IMR-90 (cell line): ENCODE measurements at regions not wholly inside any gene's neighbourhood (a gene's known extent, or its start where the extent isn't known, plus 50 kb on each side); places are given as distances from the start of the nearest gene placed in this dataset.

ENCODE experiments used
- ATAC-seq: fragments of 200-7000 bp; cut with Tn5 transposase; 2 replicates; pipeline ENCODE4 v1.9.1; 2020; ENCODE audit warnings: low read depth, mild to moderate bottlenecking, moderate library complexity
- BruUV-seq: library from RNA; stranded (reverse); fragments of 400-500 nt; replicated peaks from 2 replicates; lab custom pipeline; 2021; lab: Mats Ljungman, UMichigan
- CTCF ChIA-PET: fragments of 300-600 bp; formaldehyde crosslinking; extraction: SDS; loops from one replicate; lab custom pipeline; 2021; ENCODE audit warnings: antibody characterized with exemption; lab: Yijun Ruan, JAX
- POLR2A ChIA-PET: fragments of 300-600 bp; sonication (Branson Sonifier 250); formaldehyde crosslinking; loops from one replicate; lab custom pipeline; 2022; ENCODE audit warnings: antibody characterized with exemption; ENCODE audit not compliant: unreplicated experiment; lab: Charles Lee
- DNase-seq: peaks from one replicate; pipeline ENCODE4 v3.0.0; 2013
- H2AFZ ChIP-seq: replicated peaks from 2 replicates; pipeline ENCODE3; 2013; ENCODE audit warnings: low read length, mild to moderate bottlenecking; ENCODE audit not compliant: poor library complexity
- H2AK5ac ChIP-seq: 2 replicates; pipeline ENCODE4 v1.6.1; 2013; ENCODE audit warnings: low read depth, low read length, inconsistent platforms
- H2AK9ac ChIP-seq: replicated peaks from 2 replicates; pipeline ENCODE3; 2013; ENCODE audit warnings: mild to moderate bottlenecking, low read depth, low read length, moderate library complexity; ENCODE audit not compliant: poor library complexity
- H2BK120ac ChIP-seq: 2 replicates; pipeline ENCODE4 v1.6.1; 2013; ENCODE audit warnings: low read depth, low read length, inconsistent platforms
- H2BK15ac ChIP-seq: 3 replicates; pipeline ENCODE4 v1.6.1; 2013; ENCODE audit warnings: low read depth, low read length, inconsistent platforms
- H2BK20ac ChIP-seq: 2 replicates; pipeline ENCODE4 v1.6.1; 2013; ENCODE audit warnings: low read depth, mild to moderate bottlenecking, inconsistent platforms, low read length, moderate library complexity
- H2BK5ac ChIP-seq: 2 replicates; pipeline ENCODE4 v1.6.1; 2013; ENCODE audit warnings: mild to moderate bottlenecking, low read depth, low read length, inconsistent platforms; ENCODE audit not compliant: poor library complexity, severe bottlenecking
- H3K14ac ChIP-seq: replicated peaks from 2 replicates; pipeline ENCODE4 v1.6.1; 2013; ENCODE audit warnings: low read depth, low read length, inconsistent platforms
- H3K18ac ChIP-seq: 2 replicates; pipeline ENCODE4 v1.6.1; 2013; ENCODE audit warnings: low read depth, low read length, control low read depth
- H3K23ac ChIP-seq: 2 replicates; pipeline ENCODE4 v1.6.1; 2013; ENCODE audit warnings: low read depth, low read length, inconsistent platforms
- H3K27ac ChIP-seq: 2 replicates; pipeline ENCODE4 v1.5.1; 2013; ENCODE audit warnings: mild to moderate bottlenecking, control low read depth, low read length; ENCODE audit not compliant: insufficient read depth
- H3K27me3 ChIP-seq: 2 replicates; pipeline ENCODE4 v1.6.1; 2013; ENCODE audit warnings: low read length; ENCODE audit not compliant: control insufficient read depth, insufficient read depth
- H3K36me3 ChIP-seq: 2 replicates; pipeline ENCODE4 v1.6.1; 2013; ENCODE audit warnings: low read length, mixed read lengths; ENCODE audit not compliant: control insufficient read depth, insufficient read depth
- H3K4ac ChIP-seq: 2 replicates; pipeline ENCODE4 v1.6.1; 2013; ENCODE audit warnings: low read depth, low read length, inconsistent platforms
- H3K4me1 ChIP-seq: 2 replicates; pipeline ENCODE4 v1.6.1; 2013; ENCODE audit warnings: low read length, mixed read lengths; ENCODE audit not compliant: control insufficient read depth, insufficient read depth
- H3K4me2 ChIP-seq: 2 replicates; pipeline ENCODE4 v1.6.1; 2013; ENCODE audit warnings: low read depth, mild to moderate bottlenecking, control low read depth, low read length, moderate library complexity
- H3K4me3 ChIP-seq: 2 replicates; pipeline ENCODE4 v1.5.1; 2013; ENCODE audit warnings: low read depth, mild to moderate bottlenecking, control low read depth, low read length, moderate library complexity; ENCODE audit not compliant: insufficient read depth
- H3K56ac ChIP-seq: 2 replicates; pipeline ENCODE4 v1.6.1; 2013; ENCODE audit warnings: low read length, inconsistent platforms; ENCODE audit not compliant: insufficient read depth; ENCODE audit errors: extremely low read depth
- H3K79me1 ChIP-seq, 2 experiments: 2 replicates each; pipeline ENCODE4 v1.6.1; 2013; ENCODE audit warnings: low read length in 2 of 2, inconsistent platforms in 1 of 2, low read depth in 1 of 2
- H3K9ac ChIP-seq: 2 replicates; pipeline ENCODE4 v1.6.1; 2013; ENCODE audit warnings: low read depth, low read length, control low read depth
- H3K9me1 ChIP-seq: 2 replicates; pipeline ENCODE4 v1.6.1; 2013; ENCODE audit warnings: low read length, inconsistent platforms; ENCODE audit not compliant: insufficient read depth
- H3K9me3 ChIP-seq: 2 replicates; pipeline ENCODE4 v1.6.1; 2013; ENCODE audit warnings: low read length; ENCODE audit not compliant: control insufficient read depth, insufficient read depth
- H4K20me1 ChIP-seq: 2 replicates; pipeline ENCODE4 v1.6.1; 2013; ENCODE audit warnings: low read length, inconsistent platforms; ENCODE audit not compliant: insufficient read depth
- H4K5ac ChIP-seq: 2 replicates; pipeline ENCODE4 v1.6.1; 2013; ENCODE audit warnings: mild to moderate bottlenecking, low read depth, low read length, control low read depth
- H4K8ac ChIP-seq, 2 experiments: 2 replicates each; pipeline ENCODE4 v1.6.1; 2013; ENCODE audit warnings: low read depth in 2 of 2, low read length in 2 of 2, control low read depth in 1 of 2, inconsistent platforms in 1 of 2
- H4K91ac ChIP-seq: 2 replicates; pipeline ENCODE4 v1.6.1; 2013; ENCODE audit warnings: low read depth, low read length, inconsistent platforms; ENCODE audit not compliant: insufficient read depth
- BHLHE40 ChIP-seq: fragments of 150-350 bp; IDR thresholded peaks from 2 replicates; pipeline ENCODE4 v1.6.1; 2016; ENCODE audit warnings: mild to moderate bottlenecking, low read depth, low read length
- CEBPB ChIP-seq: IDR thresholded peaks from 2 replicates; pipeline ENCODE4 v1.6.1; 2012; ENCODE audit warnings: low read depth, low read length, improper control_type of control experiment
- RCOR1 ChIP-seq: IDR thresholded peaks from 2 replicates; pipeline ENCODE4 v1.6.1; 2012; ENCODE audit warnings: mild to moderate bottlenecking, low read length, improper control_type of control experiment; ENCODE audit not compliant: insufficient replicate concordance
- WGBS, 2 experiments: methylation state at CpG; one replicate each; pipeline versions ENCODE4 v1.1.5 to v1.1.7; 2013; ENCODE audit warnings: missing lambda C conversion rate in 2 of 2; ENCODE audit not compliant: insufficient read length in 1 of 2; ENCODE audit errors: extremely low coverage in 2 of 2; 5-methylcytosine and 5-hydroxymethylcytosine counted together
- dilution Hi-C: fragments of 300-500 bp; cut with HindIII; formaldehyde crosslinking; loops from one replicate; pipeline ENCODE4 v1.14.3; 2018; ENCODE audit warnings: low sequenced_read_pairs; ENCODE audit not compliant: unreplicated experiment
- in situ Hi-C: fragments of 300-500 bp; cut with MboI; formaldehyde crosslinking; loops from 3 replicates; pipeline ENCODE4 v1.14.3; 2019; ENCODE audit warnings: low sequenced_read_pairs, inconsistent platforms, mixed read lengths
- intact Hi-C: fragments of 100-400 bp; cut with micrococcal nuclease; formaldehyde crosslinking; loops from 2 replicates; pipeline ENCODE4 v1.10.0; 2022

GRCh38 chr1:198880397-198880796, 241.6 kb downstream of the PTPRC start:
- Histone ChIP-seq H4K8ac (peak overlapping the region; percentile 2 to 68; a peak in 2 of 4 replicates), H2AK5ac (peak overlapping the region; percentile 91), H3K4me2 (no peak overlapping the region), H3K14ac (peak overlapping the region; percentile 46), H2BK15ac (0 out of 3 replicates have a peak overlapping the region, but pooled peaks have one; percentile 62), H2BK5ac (peak overlapping the region; percentile 89), H3K27me3 (no peaks in the 10 kb centered on the region), H2BK20ac (peak overlapping the region; percentile 13; the same call in 1 of the 2 replicates), H3K4me1 (peaks cover 6% of the 10 kb centered on the region), H2AK9ac (peak overlapping the region; percentile 42), H2BK120ac (peak overlapping the region; percentile 92; the same call in 1 of the 2 replicates), H3K4ac (peak overlapping the region; percentile 64), H3K9me3 (no peaks in the 10 kb centered on the region), H3K36me3 (peaks cover 9% of the 10 kb centered on the region), H3K23ac (no peak overlapping the region), H3K56ac (no peak overlapping the region), H4K5ac (peak overlapping the region; percentile 33; the same call in 1 of the 2 replicates), H4K20me1 (no peaks in the 10 kb centered on the region), H3K4me3 (no peak overlapping the region), H2AFZ (no peak overlapping the region), H3K9ac (no peak overlapping the region), H4K91ac (peak overlapping the region; percentile 46; the same call in 1 of the 2 replicates), H3K18ac (peak overlapping the region; percentile 95; the same call in 1 of the 2 replicates), H3K27ac (peak overlapping the region; percentile 94), H3K79me1 (peaks cover 24 to 56% of the 10 kb centered on the region in 2 experiments), H3K9me1 (peaks cover 5% of the 10 kb centered on the region)
- POLR2A ChIA-PET: no interaction called here
- in situ Hi-C loops: no loop called here
- DNase-seq (peak; percentile 62), ATAC-seq (peak; percentile 9; the same call in 1 of the 2 replicates)
- CTCF ChIA-PET: no interaction called here
- dilution Hi-C loops: no loop called here
- intact Hi-C loops: no loop called here
- WGBS, 2 experiments: no CpG with 5 or more reads among the region's 2 CpGs
- no TSS peak for BruUV-seq
- TF ChIP-seq BHLHE40 (no peak), RCOR1 (no peak), CEBPB (0 out of 2 replicates have a peak, but pooled peaks have one; percentile 10)
